ENCODE measurements at regions not wholly inside any gene's neighbourhood (a gene's known extent, or its start where the extent isn't known, plus 50 kb on each side); places are given as distances from the start of the nearest gene placed in this dataset.
A peak's percentile ranks its signal among the peaks of the same experiment; 100 is the strongest.

GRCh38 chr5:93122446-93122845 lies 458.6 kb downstream of the NR2F1-AS1 start:
- no peak overlapping the region for H3K27ac ChIP-seq (ENCODE audit: low read length)
- TF ChIP-seq CTCF (IDR thresholded peaks at IDR 0.05) (no peak), TCF7L2 (IDR thresholded peaks at IDR 0.05; ENCODE audit: low read depth, low read length) (no peak), SIN3A (IDR thresholded peaks at IDR 0.05; ENCODE audit: borderline replicate concordance, insufficient read depth, low read depth, low read length) (no peak), POLR2AphosphoS5 (IDR thresholded peaks at IDR 0.05; ENCODE audit: low read depth, low read length) (no peak)
- DNase-seq (ENCODE audit: low read depth, low spot score) (no peak), ATAC-seq (no peak)
- H3K36me3 ChIP-seq (ENCODE audit: control insufficient read depth, insufficient read depth, low read length), result no peaks in the 10 kb centered on the region
- BruUV-seq (replicated peaks), result no TSS peak
- H3K4me1 ChIP-seq (ENCODE audit: control insufficient read depth, insufficient read depth, low read length), result no peaks in the 10 kb centered on the region; the same call in 1 of the 2 replicates
- in situ Hi-C loops (cut with HindIII; ENCODE audit: low pct_unique_long_range_greater_than_20kb, low sequenced_read_pairs) (no loop called here), intact Hi-C loops (cut with micrococcal nuclease; ENCODE audit: unreplicated experiment) (no loop called here)
- POLR2A ChIA-PET, result no interaction called here
- CTCF ChIA-PET, result no interaction called here
- no peak overlapping the region for H3K4me3 ChIP-seq (ENCODE audit: low read depth in 2 of 2, low read length in 2 of 2)
- H3K9me3 ChIP-seq (ENCODE audit: control insufficient read depth, insufficient read depth, low read depth, low read length), result no peaks in the 10 kb centered on the region
- H3K27me3 ChIP-seq (ENCODE audit: control insufficient read depth, insufficient read depth, low read length), result no peaks in the 10 kb centered on the region

DNA sequence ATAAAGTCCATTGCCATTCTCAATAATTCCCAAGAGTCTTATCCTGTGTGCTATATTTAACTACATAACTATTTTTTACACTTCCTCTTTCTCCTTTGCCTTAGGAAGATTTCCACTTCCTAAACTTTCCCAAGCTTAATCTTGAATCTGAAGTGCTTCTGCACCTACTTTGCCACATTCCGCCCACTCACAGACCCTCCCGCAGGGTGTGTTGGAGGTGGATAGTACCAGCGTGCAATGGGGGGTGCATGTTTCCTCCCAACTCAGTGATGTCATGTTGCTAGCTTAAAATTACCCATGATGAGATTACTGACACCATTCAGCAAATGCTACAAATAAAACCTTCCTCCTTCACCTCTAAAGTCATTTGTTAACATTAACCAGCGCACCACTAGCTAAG lies 460.2 kb downstream of the NR2F1-AS1 start:
- POLR2A ChIA-PET, result no interaction called here
- no peak for ATAC-seq

More for the DNA sequence above, 460.2 kb downstream of the NR2F1-AS1 start:
- Histone ChIP-seq H3K4me1 (ENCODE audit: control insufficient read depth, insufficient read depth, low read length) (no peaks in the 10 kb centered on the region; the same call in 1 of the 2 replicates), H3K27me3 (ENCODE audit: control insufficient read depth, insufficient read depth, low read length) (no peaks in the 10 kb centered on the region), H3K9me3 (ENCODE audit: control insufficient read depth, insufficient read depth, low read depth, low read length) (no peaks in the 10 kb centered on the region), H3K27ac (ENCODE audit: low read length) (peak overlapping the region; percentile 18; the same call in 1 of the 2 replicates), H3K36me3 (ENCODE audit: control insufficient read depth, insufficient read depth, low read length) (no peaks in the 10 kb centered on the region), H3K4me3 (ENCODE audit: low read depth in 2 of 2, low read length in 2 of 2) (no peak overlapping the region)
- TF ChIP-seq REST (IDR thresholded peaks at IDR 0.05; ENCODE audit: insufficient read depth in 1 of 2, low read depth in 2 of 2, low read length in 1 of 2), result no peak
- TF ChIP-seq POLR2AphosphoS5 (IDR thresholded peaks at IDR 0.05; ENCODE audit: low read depth, low read length), result no peak
- TF ChIP-seq TCF7L2 (IDR thresholded peaks at IDR 0.05; ENCODE audit: low read depth, low read length), result no peak
- TF ChIP-seq SIN3A (IDR thresholded peaks at IDR 0.05; ENCODE audit: borderline replicate concordance, insufficient read depth, low read depth, low read length), result no peak
- TF ChIP-seq CTCF (IDR thresholded peaks at IDR 0.05), result no peak
- DNase-seq (ENCODE audit: low read depth, low spot score), result no peak
- intact Hi-C loops (cut with micrococcal nuclease; ENCODE audit: unreplicated experiment) (no loop called here), in situ Hi-C loops (cut with HindIII; ENCODE audit: low pct_unique_long_range_greater_than_20kb, low sequenced_read_pairs) (no loop called here)
- no TSS peak for BruUV-seq (replicated peaks)
- CTCF ChIA-PET, result no interaction called here
